Thyroid gland (tissue), 4 donors: ENCODE measurements at regions not wholly inside any gene's neighbourhood (a gene's known extent, or its start where the extent isn't known, plus 50 kb on each side); places are given as distances from the start of the nearest gene placed in this dataset.

Source experiments
- POLR2A ChIP-seq, 2 donors: fragments of 450-650 bp; IDR thresholded peaks; one replicate each; pipeline ENCODE4 v1.6.1; 2017; ENCODE audit warnings: antibody characterized with exemption in 2 of 2, mild to moderate bottlenecking in 2 of 2, moderate library complexity in 1 of 2
- TF ChIP-seq, protein P1 (sequence below), 6 experiments: fragments of 200-600 bp in 3 of 6; fragments of 450-650 bp in 3 of 6; sonication (generic) in 3 of 6; IDR thresholded peaks; one replicate each; pipeline ENCODE4 v1.5.1; 2016 to 2019; ENCODE audit warnings: antibody characterized with exemption in 6 of 6, mild to moderate bottlenecking in 2 of 6, inconsistent platforms in 1 of 6, moderate library complexity in 1 of 6

GRCh38 chr1:69290291-69290690 is 277.4 kb upstream of the LRRC7 start:
- TF ChIP-seq POLR2A (IDR thresholded peaks at IDR 0.05), result no peak
- TF ChIP-seq, protein P1, sequence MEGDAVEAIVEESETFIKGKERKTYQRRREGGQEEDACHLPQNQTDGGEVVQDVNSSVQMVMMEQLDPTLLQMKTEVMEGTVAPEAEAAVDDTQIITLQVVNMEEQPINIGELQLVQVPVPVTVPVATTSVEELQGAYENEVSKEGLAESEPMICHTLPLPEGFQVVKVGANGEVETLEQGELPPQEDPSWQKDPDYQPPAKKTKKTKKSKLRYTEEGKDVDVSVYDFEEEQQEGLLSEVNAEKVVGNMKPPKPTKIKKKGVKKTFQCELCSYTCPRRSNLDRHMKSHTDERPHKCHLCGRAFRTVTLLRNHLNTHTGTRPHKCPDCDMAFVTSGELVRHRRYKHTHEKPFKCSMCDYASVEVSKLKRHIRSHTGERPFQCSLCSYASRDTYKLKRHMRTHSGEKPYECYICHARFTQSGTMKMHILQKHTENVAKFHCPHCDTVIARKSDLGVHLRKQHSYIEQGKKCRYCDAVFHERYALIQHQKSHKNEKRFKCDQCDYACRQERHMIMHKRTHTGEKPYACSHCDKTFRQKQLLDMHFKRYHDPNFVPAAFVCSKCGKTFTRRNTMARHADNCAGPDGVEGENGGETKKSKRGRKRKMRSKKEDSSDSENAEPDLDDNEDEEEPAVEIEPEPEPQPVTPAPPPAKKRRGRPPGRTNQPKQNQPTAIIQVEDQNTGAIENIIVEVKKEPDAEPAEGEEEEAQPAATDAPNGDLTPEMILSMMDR (IDR thresholded peaks at IDR 0.05), result no peak
